ENCODE measurements at regions not wholly inside any gene's neighbourhood (a gene's known extent, or its start where the extent isn't known, plus 50 kb on each side); places are given as distances from the start of the nearest gene placed in this dataset.

GRCh38 chr6:51360287-51360686 lies 541.6 kb downstream of the TFAP2B start:
- TF ChIP-seq, protein P1, sequence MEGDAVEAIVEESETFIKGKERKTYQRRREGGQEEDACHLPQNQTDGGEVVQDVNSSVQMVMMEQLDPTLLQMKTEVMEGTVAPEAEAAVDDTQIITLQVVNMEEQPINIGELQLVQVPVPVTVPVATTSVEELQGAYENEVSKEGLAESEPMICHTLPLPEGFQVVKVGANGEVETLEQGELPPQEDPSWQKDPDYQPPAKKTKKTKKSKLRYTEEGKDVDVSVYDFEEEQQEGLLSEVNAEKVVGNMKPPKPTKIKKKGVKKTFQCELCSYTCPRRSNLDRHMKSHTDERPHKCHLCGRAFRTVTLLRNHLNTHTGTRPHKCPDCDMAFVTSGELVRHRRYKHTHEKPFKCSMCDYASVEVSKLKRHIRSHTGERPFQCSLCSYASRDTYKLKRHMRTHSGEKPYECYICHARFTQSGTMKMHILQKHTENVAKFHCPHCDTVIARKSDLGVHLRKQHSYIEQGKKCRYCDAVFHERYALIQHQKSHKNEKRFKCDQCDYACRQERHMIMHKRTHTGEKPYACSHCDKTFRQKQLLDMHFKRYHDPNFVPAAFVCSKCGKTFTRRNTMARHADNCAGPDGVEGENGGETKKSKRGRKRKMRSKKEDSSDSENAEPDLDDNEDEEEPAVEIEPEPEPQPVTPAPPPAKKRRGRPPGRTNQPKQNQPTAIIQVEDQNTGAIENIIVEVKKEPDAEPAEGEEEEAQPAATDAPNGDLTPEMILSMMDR (IDR thresholded peaks at IDR 0.05; ENCODE audit: insufficient read depth, low read depth, low read length) = no peak
- no peak for TF ChIP-seq EZH2 (IDR thresholded peaks at IDR 0.05; ENCODE audit: insufficient read depth, low read length)
